NCI-H526 (cell line): ENCODE measurements at regions not wholly inside any gene's neighbourhood (a gene's known extent, or its start where the extent isn't known, plus 50 kb on each side); places are given as distances from the start of the nearest gene placed in this dataset.
"Not testable (repeated sequence)": the region's sequence is repeated elsewhere in the genome, so short reads cannot be mapped to it uniquely, and the experiment has no call there.

Experiments
- DNase-seq, 2 experiments: peaks; one replicate each; lab custom pipeline; 2025; lab: John Stamatoyannopoulos, UW

GRCh38 chr3:18546632-18547031 is 121.5 kb upstream of the SATB1 start:
- DNase-seq, result no peak

- no peak for DNase-seq
Observed at GRCh38 chr3:18544146-18544545, 119.0 kb upstream of the SATB1 start.

- no peak for DNase-seq
Observed at GRCh38 chr3:18538463-18539230, 113.5 kb upstream of the SATB1 start.

- DNase-seq, result no peak
Observed at GRCh38 chr3:18533039-18533438, 107.9 kb upstream of the SATB1 start.

- no peak for DNase-seq
Observed at GRCh38 chr3:18531662-18532061, 106.5 kb upstream of the SATB1 start.

- DNase-seq, result no peak
Observed at GRCh38 chr3:18529631-18530030, 104.5 kb upstream of the SATB1 start.

GRCh38 chr3:18527691-18528090 is 102.6 kb upstream of the SATB1 start:
- DNase-seq, result no peak

GRCh38 chr3:18526667-18527066 is 101.5 kb upstream of the SATB1 start:
- DNase-seq, result no peak

- not testable (repeated sequence) for DNase-seq
Observed at GRCh38 chr3:18516170-18516569, 91.0 kb upstream of the SATB1 start.

- DNase-seq, result no peak
Observed at GRCh38 chr3:18513091-18513490, 88.0 kb upstream of the SATB1 start.

- DNase-seq, result no peak
Observed at GRCh38 chr3:18512007-18512406, 86.9 kb upstream of the SATB1 start.

- no peak for DNase-seq
Observed at GRCh38 chr3:18510947-18511346, 85.8 kb upstream of the SATB1 start.

GRCh38 chr3:18507333-18507732 is 82.2 kb upstream of the SATB1 start:
- no peak for DNase-seq

- no peak for DNase-seq
Observed at GRCh38 chr3:18505056-18505455, 79.9 kb upstream of the SATB1 start.

- DNase-seq, result no peak
Observed at GRCh38 chr3:18501679-18502343, 76.7 kb upstream of the SATB1 start.

GRCh38 chr3:18500322-18500721 is 75.2 kb upstream of the SATB1 start:
- DNase-seq, result no peak

- DNase-seq, result peak in 1 of 2 experiments; percentile 4
Observed at GRCh38 chr3:18499301-18499700, 74.2 kb upstream of the SATB1 start.

- no peak for DNase-seq
Observed at GRCh38 chr3:18494251-18494650, 69.1 kb upstream of the SATB1 start.

- DNase-seq, result no peak
Observed at GRCh38 chr3:18489939-18490338, 64.8 kb upstream of the SATB1 start.

- DNase-seq, result no peak
Observed at GRCh38 chr3:18483226-18483625, 58.1 kb upstream of the SATB1 start.

- no peak for DNase-seq
Observed at GRCh38 chr3:18481946-18482548, 56.9 kb upstream of the SATB1 start.

- DNase-seq, result no peak
Observed at GRCh38 chr3:18477620-18478019, 52.5 kb upstream of the SATB1 start.
